Endothelial cell of umbilical vein (primary cell): ENCODE measurements at regions not wholly inside any gene's neighbourhood (a gene's known extent, or its start where the extent isn't known, plus 50 kb on each side); places are given as distances from the start of the nearest gene placed in this dataset.

ENCODE experiments used
- CTCF ChIP-seq, 2 donors: IDR thresholded peaks; 1 replicate in 1 of 2; 2 replicates in 1 of 2; pipeline ENCODE4 v1.5.1; 2011; ENCODE audit warnings: low read length in 2 of 2, mild to moderate bottlenecking in 2 of 2, moderate library complexity in 2 of 2, control low read depth in 1 of 2, inconsistent platforms in 1 of 2, low read depth in 1 of 2; ENCODE audit not compliant: insufficient read depth in 1 of 2; ENCODE audit errors: extremely low read depth in 1 of 2
- EZH2 ChIP-seq: IDR thresholded peaks from 2 replicates; pipeline ENCODE4 v1.6.1; 2012; ENCODE audit warnings: borderline replicate concordance, low read depth, mild to moderate bottlenecking, moderate library complexity, low read length, inconsistent platforms; ENCODE audit not compliant: severe bottlenecking
- GATA2 ChIP-seq: IDR thresholded peaks from 2 replicates; pipeline ENCODE4 v1.7.0; 2011; ENCODE audit warnings: low read depth, mild to moderate bottlenecking, moderate library complexity, mixed read lengths, low read length; ENCODE audit not compliant: insufficient read length, insufficient read depth
- JUN ChIP-seq: IDR thresholded peaks from 2 replicates; pipeline ENCODE4 v1.6.1; 2011; ENCODE audit warnings: borderline replicate concordance, low read depth; ENCODE audit not compliant: insufficient read length, insufficient read depth
- POLR2A ChIP-seq: IDR thresholded peaks from 2 replicates; pipeline ENCODE4 v1.6.1; 2012; ENCODE audit warnings: low read depth, mild to moderate bottlenecking, control low read depth, low read length
- POLR2AphosphoS5 ChIP-seq: IDR thresholded peaks from 2 replicates; pipeline ENCODE4 v1.6.1; 2012; ENCODE audit warnings: low read depth, mild to moderate bottlenecking, control low read depth, low read length, moderate library complexity; ENCODE audit not compliant: insufficient read depth
- TF ChIP-seq, protein P1 (sequence below): IDR thresholded peaks from 2 replicates; pipeline ENCODE4 v1.6.1; 2011; ENCODE audit not compliant: insufficient read depth, insufficient read length

DNA sequence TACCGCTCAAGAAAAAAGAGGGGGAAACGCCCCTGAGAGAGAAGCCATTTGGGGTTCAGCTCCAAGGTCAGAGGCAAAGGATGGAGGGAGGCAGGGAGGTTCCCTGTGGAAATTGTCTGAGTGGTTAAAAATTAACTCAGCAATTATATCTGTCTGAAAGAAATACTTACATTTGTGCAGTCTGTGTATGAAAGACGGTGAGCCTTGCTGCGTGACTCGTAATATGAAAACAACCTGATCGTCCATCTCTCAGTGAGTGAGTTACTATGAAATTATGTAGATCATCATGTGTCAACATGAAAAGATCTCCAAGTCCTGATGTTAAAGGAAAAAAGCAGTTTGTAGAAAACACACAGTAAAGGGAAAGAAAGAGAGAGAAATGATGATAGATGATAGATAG lies 67.2 kb upstream of the FAM204A start:
- no peak for TF ChIP-seq CTCF (IDR thresholded peaks at IDR 0.05; ENCODE audit: extremely low read depth in 1 of 2, insufficient read depth in 1 of 2, low read depth in 1 of 2, low read length in 2 of 2)
- TF ChIP-seq POLR2AphosphoS5, result no peak
- no peak for TF ChIP-seq POLR2A
- TF ChIP-seq, protein P1, sequence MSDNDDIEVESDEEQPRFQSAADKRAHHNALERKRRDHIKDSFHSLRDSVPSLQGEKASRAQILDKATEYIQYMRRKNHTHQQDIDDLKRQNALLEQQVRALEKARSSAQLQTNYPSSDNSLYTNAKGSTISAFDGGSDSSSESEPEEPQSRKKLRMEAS, result no peak
- no peak for TF ChIP-seq EZH2
- no peak for TF ChIP-seq GATA2
- TF ChIP-seq JUN, result no peak
